Femur (tissue), 1 donor: ENCODE measurements at regions not wholly inside any gene's neighbourhood (a gene's known extent, or its start where the extent isn't known, plus 50 kb on each side); places are given as distances from the start of the nearest gene placed in this dataset.

ENCODE experiments used
- DNase-seq: peaks from one replicate; pipeline ENCODE4 v3.0.0-alpha.2; 2017

DNA sequence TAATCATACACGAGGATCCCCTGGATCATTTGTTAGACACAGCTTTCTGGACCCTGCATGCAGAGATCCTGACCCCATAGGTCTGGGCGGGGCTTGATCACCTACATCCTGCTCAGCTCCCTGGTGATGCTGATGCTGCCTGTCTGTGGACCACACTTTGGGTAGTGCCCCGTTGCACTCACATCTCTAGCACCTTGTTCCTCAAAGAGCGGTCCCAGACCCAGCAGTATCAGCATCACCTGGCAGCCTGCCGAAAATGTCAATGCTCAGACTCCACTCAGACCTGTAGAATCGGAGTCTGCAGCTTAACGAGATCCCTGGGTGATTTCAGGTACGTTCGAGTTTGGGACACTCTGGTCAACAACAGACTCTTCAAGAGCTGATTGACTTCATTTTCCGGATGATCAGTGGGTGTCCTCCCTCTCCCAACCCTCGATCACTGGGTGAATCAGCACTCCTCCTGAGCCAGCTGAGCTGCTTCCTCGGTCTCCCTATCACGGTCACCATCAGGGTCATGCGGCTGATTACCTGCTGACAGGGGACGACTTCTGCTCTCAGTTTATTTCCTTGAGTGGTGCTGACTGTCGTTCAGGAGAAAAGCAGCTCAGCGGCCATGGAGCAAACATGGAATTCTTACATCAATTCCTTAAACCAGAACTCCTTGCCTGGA lies 150.6 kb upstream of the RAB12 start:
- no peak for DNase-seq

DNA sequence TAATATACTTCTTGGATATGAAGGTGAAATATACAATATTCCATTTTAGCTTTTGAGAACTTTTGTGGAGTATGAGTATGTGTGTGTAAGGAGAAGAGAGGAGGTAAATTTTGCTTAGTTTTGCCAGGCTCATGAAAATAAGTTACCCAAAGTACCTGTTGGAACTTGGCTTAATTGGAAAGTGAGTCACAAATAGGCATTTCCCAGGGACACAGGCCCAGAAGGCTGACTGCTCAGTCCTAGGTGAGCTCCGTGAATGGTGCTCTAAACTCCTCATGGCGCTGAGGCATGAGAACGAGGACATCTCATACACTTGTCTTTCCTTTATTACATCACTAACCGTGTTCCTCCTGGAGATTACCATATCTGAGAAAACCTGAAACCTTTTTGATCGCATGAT lies 148.5 kb upstream of the RAB12 start:
- no peak for DNase-seq

DNA sequence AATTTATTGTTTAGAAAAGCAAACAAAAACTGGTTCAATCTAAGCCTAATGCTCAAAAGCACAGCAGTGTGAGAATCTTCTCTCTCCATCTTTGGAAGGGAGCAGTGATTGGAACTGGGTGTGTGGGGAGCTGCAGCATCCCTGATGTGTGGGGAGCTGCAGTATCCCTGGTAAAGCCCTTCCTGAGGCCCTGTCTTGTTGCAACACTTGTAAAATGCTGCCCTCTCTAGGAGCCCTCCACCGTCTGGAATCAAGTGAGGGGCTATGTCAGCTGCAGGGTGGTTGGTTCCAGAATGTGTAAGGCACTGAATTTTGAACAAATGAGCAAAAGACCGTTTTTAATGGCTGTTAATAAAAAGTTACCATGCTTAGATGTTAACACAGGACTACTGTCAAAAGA lies 147.7 kb upstream of the RAB12 start:
- DNase-seq, result no peak

DNA sequence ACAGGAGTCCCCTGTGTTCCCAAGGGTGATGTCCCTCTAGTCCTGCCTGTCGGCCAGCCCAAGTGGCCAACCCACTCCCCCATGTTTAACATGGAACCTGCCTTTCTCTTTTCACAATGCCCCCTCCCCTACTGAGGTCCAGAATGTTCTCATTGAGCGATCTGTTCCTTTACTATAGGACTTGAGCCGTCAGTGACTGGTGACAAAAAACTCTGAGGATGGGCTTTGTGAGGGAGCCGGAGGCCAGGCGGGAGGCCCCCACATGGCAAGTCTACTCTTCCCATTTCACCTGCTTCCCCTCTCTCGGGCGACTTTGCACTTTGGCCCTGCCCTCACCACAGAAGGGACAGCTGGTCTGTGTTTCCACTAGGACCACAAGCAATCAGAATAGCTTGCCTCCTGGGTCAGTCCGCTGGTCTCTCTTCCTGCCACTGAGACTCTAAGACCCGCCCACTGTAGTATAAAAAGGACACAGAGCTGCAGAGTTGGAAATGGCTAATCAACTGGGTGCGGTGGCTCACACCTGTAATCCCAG lies 146.5 kb upstream of the RAB12 start:
- DNase-seq, result no peak

DNA sequence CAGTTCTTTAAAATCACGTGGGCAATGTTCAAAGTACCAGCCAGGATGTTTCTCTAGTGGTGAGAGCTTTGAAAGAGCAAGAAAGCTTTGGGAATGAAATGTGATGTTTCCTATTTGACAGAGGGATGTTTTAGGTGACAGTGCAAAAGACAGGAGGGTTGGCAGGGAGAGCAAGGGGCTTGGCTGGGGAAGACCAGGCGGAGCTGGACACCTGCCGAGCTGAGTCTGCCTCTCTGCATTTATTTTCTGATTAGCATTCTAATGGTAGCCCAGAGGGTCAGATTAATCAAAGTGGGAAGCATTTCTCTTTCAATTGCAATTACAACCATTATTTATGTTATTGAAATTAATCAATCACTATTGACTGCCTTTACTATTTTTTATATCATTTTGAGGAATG lies 145.4 kb upstream of the RAB12 start:
- DNase-seq, result no peak

DNA sequence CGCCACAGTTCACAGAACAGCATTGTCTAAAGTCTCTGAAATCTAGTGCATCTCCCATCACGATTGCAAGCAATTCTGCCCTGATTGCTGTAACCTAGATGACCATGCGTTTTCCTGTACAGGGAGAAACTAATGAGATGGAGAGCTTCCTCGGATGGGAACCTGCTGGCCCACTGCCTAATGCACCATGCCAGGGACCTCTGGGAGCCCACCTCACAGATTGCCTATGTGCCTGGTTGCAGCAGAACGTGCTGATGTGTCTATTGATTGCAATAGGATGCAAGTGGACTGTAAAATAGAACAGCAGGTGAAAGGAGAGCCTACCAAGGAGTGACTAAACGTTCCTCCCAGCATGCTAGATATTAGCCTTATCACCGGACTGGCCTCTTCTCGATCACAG lies 141.0 kb upstream of the RAB12 start:
- no peak for DNase-seq

DNA sequence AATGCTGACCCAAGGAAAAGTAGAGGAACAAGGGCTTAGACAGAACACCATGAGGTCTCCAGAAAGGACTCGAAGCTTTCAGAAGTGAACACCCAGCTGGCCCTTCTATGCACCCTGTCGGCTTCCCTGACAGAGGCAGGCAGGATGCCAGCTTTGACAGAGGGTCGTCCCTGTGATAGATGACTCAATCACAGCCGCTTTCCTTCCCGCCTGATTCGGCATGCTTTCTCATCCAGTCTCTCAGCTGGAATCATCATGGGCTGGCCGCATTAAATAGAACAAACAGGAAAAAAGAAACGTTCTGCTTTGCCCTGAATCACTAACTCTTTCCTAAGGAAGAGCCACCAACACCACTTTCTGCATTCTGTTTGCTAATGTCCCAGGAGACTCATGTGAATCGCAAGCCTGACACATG lies 140.3 kb upstream of the RAB12 start:
- peak; percentile 64 for DNase-seq

DNA sequence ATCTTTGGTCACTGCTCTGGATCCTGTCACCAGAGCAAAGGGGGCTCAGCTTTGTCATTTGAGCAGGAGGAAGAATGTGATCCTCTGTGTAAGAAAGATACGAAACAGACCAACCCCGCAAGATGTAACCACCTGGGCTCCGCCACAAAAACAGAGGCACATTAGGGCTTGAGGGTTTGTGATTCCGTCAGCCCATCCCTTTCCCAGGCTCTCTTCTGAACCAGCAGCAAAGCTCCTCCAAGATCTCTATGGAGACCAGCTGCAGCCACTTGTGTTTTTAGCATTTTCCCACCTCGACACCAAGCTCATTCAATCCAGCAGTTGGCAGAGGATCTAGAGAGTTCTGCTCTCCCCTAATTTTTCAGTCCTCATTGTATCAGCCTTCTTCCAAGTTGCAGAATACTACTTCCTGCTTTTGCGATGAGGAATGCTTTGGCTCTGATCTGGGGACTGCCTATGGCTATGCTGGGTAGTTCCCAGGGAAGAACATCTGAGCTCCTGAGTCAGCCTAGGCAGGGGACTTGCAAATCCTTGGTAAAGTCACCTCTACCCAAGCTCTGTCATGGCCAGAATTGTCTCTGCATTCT lies 139.6 kb upstream of the RAB12 start:
- DNase-seq, result peak; percentile 52

DNA sequence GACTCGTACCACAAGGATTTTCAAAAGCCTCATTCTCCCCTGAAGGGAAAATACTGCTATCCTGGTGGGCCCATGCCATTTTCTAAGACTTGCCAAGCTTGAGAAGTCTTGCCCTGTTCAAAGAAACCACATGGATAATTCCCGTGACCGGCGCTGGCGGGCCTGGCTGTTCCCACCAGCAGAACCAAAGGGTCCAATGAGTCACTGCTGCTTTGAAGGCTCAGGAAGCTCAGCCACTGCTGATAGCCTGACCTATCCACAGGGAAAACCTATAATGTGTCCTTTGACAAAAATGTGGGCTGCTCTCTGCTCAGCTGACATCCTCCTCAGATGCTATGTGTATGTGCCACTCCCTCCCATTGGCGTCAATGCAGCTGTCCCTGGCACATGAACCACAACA lies 137.9 kb upstream of the RAB12 start:
- DNase-seq, result peak; percentile 42

DNA sequence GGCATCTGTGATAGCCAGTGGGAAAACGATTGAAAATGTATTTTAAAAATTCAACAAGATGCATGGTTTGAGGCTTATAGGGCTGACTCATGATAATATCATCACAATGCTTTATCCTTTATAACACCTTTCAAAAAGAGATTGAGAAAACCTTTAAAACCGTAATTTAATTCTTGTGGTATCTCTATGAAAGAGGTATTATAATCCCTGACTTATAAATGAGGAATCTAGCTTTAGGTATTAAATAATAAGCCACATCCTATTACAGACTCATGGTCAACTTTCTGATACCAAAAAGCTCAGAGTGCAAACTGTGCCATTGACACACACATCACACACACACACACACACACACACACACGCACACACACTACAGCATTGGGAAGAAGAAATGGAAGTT lies 134.6 kb upstream of the RAB12 start:
- no peak for DNase-seq

DNA sequence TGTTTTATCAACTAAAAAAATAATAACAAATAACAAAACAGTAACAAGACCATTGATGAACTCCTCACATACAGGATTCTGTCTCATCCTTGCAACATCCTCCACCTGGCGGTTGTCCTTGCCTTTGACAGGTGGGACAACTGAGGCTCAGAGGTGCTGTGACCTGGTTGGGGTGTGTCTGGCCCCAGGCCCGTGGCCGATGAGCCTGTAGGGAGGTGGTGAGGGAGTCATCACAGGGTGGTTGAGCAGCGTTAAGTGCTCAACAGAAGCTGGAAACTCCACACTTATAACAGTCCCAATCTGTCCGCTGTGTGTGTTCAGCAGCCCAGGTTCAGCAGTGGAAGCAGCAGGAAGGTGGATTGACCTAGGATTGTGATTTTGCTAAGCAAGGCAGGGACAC lies 131.6 kb upstream of the RAB12 start:
- DNase-seq, result no peak

DNA sequence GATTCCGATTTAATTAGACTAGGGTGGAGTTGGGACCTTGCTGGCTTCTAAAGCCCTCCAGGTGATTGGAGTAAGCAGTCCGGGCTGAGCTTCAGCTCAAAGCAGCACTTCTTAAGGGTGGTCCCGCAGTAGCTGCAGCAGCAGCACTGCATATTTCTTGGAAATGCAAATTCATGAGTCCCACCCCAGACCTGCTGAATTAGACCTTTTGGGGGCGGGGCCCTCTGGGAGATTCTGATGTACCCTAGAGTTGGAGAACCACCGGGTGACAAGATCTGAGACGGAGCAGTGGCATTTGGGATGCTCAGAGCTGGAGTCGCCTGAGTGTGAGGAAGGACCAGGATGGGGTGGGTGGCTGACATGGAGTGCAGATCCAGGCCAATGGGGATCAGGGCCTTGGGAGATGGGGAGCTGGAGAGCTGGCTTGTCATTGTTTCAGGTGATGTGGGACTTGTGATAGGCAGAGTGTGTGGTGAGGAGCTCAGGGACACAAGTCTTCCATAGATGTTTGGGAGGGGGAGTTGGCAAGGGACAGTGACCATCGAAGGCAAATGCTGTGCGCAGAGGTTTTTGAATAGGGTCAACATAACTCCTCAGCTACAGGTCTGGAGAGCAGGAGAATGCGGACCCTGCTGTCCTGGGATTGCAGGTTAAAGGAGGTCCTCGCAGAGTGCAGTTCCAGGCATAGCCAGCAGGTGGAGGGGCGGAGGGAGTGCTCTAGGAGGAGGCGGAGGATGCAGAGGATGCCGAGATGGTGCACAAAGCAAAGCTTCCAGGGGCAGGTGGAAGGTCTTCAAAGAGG lies 130.9 kb upstream of the RAB12 start:
- peak; percentile 57 for DNase-seq

DNA sequence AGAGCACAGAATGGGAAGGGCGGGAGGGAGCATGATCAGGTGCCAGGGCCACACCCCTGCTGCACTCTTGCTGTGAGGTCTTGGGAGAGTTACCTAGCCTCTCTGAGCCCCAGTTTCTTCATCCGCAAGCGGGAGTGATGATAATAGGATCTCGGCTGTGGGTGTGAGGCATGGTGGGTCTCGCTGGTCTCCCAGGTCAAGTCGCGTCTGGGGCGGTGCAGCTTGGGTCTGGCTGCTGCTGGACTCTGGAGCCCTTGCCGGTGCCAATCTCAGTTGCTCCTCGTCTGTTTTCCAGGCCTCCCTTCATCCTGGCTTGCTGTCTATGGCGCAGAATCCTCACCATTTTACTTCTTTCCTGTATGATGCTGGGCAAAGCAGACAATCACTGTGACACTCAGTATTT lies 130.3 kb upstream of the RAB12 start:
- no peak for DNase-seq

DNA sequence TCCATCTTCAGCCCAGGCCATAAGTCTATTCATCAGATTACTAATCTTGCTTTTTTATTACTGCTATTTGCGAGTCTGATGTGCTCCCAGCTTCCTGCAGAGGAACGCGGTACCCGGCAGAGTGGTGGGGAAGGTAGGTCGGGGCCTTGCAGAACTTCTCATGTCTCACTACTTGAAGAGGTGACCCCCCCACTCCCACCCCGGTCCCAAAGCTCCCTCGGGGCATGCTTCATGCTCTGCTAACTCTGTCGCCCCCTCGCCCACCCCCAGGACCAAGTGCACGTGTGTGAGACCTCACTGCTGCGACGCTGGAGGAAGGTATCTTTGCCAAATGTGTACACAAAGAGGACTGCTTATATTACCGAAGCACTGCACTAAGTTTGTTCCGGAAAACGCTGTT lies 129.4 kb upstream of the RAB12 start:
- DNase-seq, result no peak

DNA sequence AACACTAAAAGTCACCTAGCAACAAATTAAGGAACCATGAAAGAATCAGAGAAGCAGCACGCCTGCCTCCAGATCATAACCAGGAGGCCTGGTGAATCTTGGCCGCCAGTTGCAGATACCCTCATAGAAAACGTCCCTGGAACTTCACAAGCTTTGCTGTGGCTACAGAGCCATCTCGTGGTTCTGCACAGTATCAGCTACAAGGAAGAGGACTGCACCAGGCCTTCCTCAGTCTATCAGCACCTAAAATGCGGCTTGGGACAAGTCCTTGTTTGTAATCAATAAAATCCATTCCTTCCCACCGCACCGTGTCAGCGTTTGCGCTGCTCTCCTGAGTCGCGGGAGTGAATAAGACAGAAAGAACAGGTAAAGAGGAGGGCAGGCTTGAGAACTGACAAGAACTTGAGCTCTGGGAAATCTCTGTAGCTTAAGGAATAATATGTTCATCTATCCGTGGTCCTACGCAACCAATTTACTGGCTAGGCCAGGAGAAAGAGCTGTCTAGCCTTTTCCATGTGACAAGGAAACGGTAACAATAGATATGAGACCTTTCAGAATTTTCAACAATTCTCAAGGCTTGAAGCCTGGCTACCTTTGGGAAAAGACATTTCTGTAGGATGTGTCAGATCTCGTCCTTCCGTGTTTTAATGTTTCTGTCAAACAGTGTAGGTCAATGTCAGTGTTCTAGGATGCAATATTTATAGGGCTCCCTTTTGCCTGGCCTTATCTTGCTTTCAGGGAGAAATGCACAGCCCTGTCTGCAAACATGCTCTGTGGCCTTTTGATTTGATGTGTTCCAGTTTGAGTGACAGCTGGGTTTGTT lies 128.5 kb upstream of the RAB12 start:
- peak; percentile 76 for DNase-seq

DNA sequence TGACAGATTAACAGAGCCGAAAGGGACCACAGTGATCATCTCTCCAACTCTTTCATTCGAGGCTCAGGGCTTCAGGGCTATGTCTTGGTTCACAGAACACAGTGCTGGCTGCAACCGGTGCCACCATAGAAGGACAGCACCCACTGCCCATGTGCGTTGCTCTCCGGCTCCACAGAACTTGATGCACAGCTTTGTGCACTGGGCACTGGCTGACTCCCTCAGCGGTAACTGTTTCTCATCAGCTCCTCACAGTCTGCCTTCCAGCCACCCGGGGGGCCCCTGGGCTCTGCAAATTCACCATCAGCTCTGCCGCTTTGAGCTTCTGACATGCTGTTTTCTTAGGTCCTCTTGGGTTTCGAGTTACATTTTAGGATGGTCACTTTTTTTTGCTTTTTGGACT lies 124.3 kb upstream of the RAB12 start:
- DNase-seq, result no peak

DNA sequence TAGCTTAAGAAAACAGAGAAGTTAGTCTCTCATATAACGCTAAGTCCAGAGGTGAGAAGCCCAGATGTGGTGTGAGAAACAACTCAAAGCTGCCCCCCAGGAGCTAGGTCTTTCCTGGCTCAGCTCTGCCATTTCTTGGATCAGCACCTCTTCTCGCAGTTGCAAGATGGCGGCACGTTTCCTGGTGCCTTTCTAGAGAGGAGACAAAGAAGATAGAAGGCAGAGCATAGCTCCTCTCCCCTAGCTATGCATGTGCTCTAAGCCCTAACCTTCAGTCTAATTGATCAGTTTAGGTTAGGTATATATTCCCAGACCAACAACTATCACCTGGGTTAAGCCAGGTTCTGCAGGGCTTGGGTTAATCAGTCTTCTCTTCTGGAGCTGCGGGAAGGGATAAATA lies 119.5 kb upstream of the RAB12 start:
- no peak for DNase-seq

DNA sequence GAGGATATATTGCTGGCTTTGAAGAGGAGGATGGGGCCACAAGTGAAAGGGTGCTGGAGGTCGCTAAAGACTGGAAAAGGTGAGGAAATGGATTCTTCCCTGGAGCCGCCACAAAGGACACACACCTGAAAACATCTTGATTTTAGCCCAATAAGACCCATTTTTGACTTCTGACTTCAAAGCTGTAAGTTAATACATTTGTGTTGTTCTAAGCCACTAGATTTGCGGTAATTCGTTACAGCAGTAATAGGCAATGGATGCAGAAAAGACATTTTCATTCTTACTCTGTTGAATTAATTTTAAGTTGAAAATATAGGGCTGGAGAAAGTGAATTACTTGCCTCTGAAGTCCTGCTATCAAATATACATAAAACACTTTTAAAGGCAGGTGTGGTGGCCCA lies 117.7 kb upstream of the RAB12 start:
- DNase-seq, result no peak

DNA sequence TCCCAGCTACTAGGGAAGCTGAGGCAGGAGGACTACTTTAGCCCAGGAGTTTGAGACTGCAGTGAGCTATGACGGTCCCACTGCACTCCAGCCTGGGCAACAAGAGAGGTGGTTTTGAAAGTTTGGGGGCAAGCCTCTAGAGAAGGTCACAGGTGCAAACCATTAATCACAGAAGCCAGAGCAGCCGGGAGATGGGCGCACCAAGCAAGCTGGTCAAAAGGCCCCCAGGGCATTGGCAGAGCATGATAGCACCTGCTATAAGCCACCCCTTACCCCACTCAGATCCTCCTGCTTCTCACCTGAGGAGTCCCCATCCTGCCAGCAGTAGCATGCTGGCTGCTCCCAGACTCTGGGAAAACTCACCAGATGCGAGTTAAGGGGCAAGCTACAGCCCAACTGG lies 116.1 kb upstream of the RAB12 start:
- no peak for DNase-seq

DNA sequence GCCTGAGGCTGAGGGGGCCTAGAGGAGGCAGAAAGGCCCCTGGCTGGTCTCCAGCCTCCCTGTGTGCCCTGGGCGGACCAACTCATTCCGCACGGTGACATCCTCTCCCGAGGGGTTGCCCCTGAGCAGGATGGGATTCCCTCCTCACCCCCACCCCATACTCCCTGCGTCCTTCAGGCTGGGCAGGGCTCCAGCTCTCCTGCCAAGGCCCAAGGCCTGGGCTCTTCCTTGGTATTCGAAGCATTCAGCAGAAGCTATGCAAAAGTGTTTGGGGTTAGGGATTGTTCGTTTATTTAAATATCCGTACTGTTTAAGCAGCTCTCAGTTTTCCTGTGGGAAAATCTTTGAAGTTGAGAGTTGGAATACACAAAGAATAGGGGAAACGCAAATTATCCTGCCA lies 113.1 kb upstream of the RAB12 start:
- no peak for DNase-seq

DNA sequence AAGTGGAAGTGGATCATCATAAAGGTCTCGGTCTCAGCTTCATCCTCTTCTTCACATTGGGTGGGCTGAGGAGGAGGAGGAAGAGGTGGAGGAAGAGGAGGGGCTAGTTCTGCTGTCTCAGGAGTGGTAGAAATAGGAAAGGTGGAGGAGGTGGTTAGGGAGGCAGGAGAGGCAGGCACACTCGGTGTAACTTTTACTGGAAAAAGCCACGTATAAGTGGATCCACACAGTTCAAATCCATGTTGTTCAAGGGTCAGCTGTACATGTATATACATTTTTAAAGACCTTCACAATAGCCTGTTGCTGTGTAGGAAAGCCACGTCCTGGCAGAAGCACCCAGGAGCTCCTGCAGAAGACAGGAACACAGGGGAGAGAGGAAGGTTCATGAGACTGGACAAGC lies 110.3 kb upstream of the RAB12 start:
- no peak for DNase-seq

DNA sequence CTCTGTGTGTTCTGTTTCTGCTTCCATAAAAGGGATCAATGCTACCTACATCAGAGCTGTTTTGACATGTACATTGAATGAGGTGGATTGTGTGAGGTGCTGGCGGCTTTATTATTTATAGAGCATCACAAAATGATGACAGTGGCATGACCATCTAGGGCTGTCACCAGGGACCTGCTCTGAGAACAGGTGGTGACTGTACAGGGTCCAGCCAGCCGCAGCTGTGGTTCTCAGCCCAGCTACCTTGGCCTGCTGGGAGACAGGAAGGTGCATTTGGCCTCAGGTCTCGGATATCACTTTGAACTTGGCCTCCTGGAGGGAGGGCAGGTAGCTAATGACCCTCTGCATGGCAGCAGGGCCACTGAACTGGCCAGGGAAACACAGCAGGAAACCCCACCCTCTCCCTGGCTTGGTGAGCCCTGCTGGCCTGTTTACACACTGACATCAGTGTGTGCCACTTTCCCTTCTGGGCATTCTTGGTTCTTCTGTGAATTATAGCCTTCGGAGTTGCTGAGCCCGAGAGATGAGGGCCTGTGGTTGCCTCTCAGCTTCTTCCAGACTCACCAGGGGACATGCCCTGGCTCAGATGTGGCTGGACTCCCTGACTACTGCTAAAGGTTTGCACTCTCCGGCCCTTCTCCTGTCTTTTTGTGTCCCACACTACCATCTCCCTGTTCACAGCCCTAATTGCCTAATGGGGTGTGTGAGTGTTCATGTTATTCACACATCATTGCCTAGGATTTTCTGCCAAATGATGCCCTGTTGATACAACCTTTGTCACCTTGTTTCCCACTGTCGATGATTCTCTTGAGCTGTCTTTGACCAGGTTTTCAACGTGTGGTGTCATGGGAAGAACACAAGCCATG lies 109.2 kb upstream of the RAB12 start:
- DNase-seq, result no peak
